Activated naive CD4-positive, alpha-beta T cell treated with anti-CD3 and anti-CD28 coated beads, Interleukin-2, amount 10 ng/mL, durations not matched to agents 7 days and 5 days (primary cell): ENCODE measurements at regions not wholly inside any gene's neighbourhood (a gene's known extent, or its start where the extent isn't known, plus 50 kb on each side); places are given as distances from the start of the nearest gene placed in this dataset.

ENCODE experiments used
- CTCF ChIA-PET: fragments of 350-600 bp; sonication (Branson Sonifier 250); formaldehyde crosslinking; loops from one replicate; lab custom pipeline; 2021; ENCODE audit warnings: antibody characterized with exemption; lab: Charles Lee
- DNase-seq: peaks from one replicate; pipeline ENCODE4 v3.0.0-alpha.2; 2020
- H3K27ac Mint-ChIP-seq: one replicate; pipeline ENCODE4 v1.8.0; 2021; ENCODE audit warnings: mild to moderate bottlenecking, moderate library complexity, mixed read lengths
- H3K27me3 Mint-ChIP-seq: one replicate; pipeline ENCODE4 v1.8.0; 2021; ENCODE audit warnings: mild to moderate bottlenecking, mixed read lengths
- H3K36me3 Mint-ChIP-seq: one replicate; pipeline ENCODE4 v1.8.0; 2021; ENCODE audit warnings: mixed read lengths
- H3K4me1 Mint-ChIP-seq: one replicate; pipeline ENCODE4 v1.8.0; 2021; ENCODE audit warnings: mixed read lengths
- H3K4me3 Mint-ChIP-seq: one replicate; pipeline ENCODE4 v1.8.0; 2021; ENCODE audit warnings: mild to moderate bottlenecking, moderate library complexity, mixed read lengths
- H3K9me3 Mint-ChIP-seq: one replicate; pipeline ENCODE4 v1.8.0; 2021; ENCODE audit warnings: mixed read lengths

GRCh38 chr5:110918683-110919082, 152.8 kb upstream of the TSLP start:
- CTCF ChIA-PET: no interaction called here
- H3K27ac Mint-ChIP-seq: no peak overlapping the region
- no peaks in the 10 kb centered on the region for H3K36me3 Mint-ChIP-seq
- no peaks in the 10 kb centered on the region for H3K4me1 Mint-ChIP-seq
- no peaks in the 10 kb centered on the region for H3K27me3 Mint-ChIP-seq
- no peaks in the 10 kb centered on the region for H3K9me3 Mint-ChIP-seq
- DNase-seq: no peak
- no peak overlapping the region for H3K4me3 Mint-ChIP-seq

- Mint-ChIP-seq H3K36me3 (no peaks in the 10 kb centered on the region), H3K27ac (no peak overlapping the region), H3K27me3 (no peaks in the 10 kb centered on the region), H3K4me1 (no peaks in the 10 kb centered on the region), H3K9me3 (no peaks in the 10 kb centered on the region), H3K4me3 (no peak overlapping the region)
- CTCF ChIA-PET: no interaction called here
- no peak for DNase-seq
Measured at GRCh38 chr5:110923971-110924370, 147.5 kb upstream of the TSLP start.

- no peak overlapping the region for H3K27ac Mint-ChIP-seq
- no peak for DNase-seq
- no peaks in the 10 kb centered on the region for H3K4me1 Mint-ChIP-seq
Measured at GRCh38 chr5:110925398-110925797, 146.1 kb upstream of the TSLP start.

GRCh38 chr5:110925916-110926315, 145.6 kb upstream of the TSLP start:
- H3K27ac Mint-ChIP-seq: no peak overlapping the region
- H3K27me3 Mint-ChIP-seq: no peaks in the 10 kb centered on the region
- H3K36me3 Mint-ChIP-seq: no peaks in the 10 kb centered on the region
- no peaks in the 10 kb centered on the region for H3K4me1 Mint-ChIP-seq
- CTCF ChIA-PET: no interaction called here
- H3K9me3 Mint-ChIP-seq: no peaks in the 10 kb centered on the region
- H3K4me3 Mint-ChIP-seq: no peak overlapping the region
- DNase-seq: no peak

More at GRCh38 chr5:110925398-110925797, 146.1 kb upstream of the TSLP start:
- H3K36me3 Mint-ChIP-seq: no peaks in the 10 kb centered on the region
- no peaks in the 10 kb centered on the region for H3K9me3 Mint-ChIP-seq
- CTCF ChIA-PET: no interaction called here
- H3K4me3 Mint-ChIP-seq: no peak overlapping the region
- no peaks in the 10 kb centered on the region for H3K27me3 Mint-ChIP-seq

GRCh38 chr5:110932755-110933488, 138.6 kb upstream of the TSLP start:
- H3K27ac Mint-ChIP-seq: no peak overlapping the region
- CTCF ChIA-PET: no interaction called here

GRCh38 chr5:110940136-110940535, 131.4 kb upstream of the TSLP start:
- Mint-ChIP-seq H3K4me1 (no peaks in the 10 kb centered on the region), H3K36me3 (no peaks in the 10 kb centered on the region), H3K27ac (no peak overlapping the region), H3K4me3 (no peak overlapping the region), H3K9me3 (no peaks in the 10 kb centered on the region), H3K27me3 (no peaks in the 10 kb centered on the region)
- CTCF ChIA-PET: no interaction called here
- DNase-seq: no peak

More at GRCh38 chr5:110932755-110933488, 138.6 kb upstream of the TSLP start:
- no peak overlapping the region for H3K4me3 Mint-ChIP-seq
- H3K27me3 Mint-ChIP-seq: no peaks in the 10 kb centered on the region
- DNase-seq: no peak
- no peaks in the 10 kb centered on the region for H3K4me1 Mint-ChIP-seq
- H3K9me3 Mint-ChIP-seq: no peaks in the 10 kb centered on the region
- H3K36me3 Mint-ChIP-seq: no peaks in the 10 kb centered on the region

GRCh38 chr5:110945874-110946436, 125.6 kb upstream of the TSLP start:
- Mint-ChIP-seq H3K4me3 (no peak overlapping the region), H3K27ac (no peak overlapping the region), H3K4me1 (no peaks in the 10 kb centered on the region), H3K9me3 (peaks cover 1% of the 10 kb centered on the region), H3K27me3 (no peaks in the 10 kb centered on the region), H3K36me3 (no peaks in the 10 kb centered on the region)
- DNase-seq: no peak
- CTCF ChIA-PET: no interaction called here

GRCh38 chr5:110951373-110951791, 120.1 kb upstream of the TSLP start:
- H3K36me3 Mint-ChIP-seq: no peaks in the 10 kb centered on the region
- no peaks in the 10 kb centered on the region for H3K27me3 Mint-ChIP-seq
- no peaks in the 10 kb centered on the region for H3K4me1 Mint-ChIP-seq
- CTCF ChIA-PET: no interaction called here
- H3K4me3 Mint-ChIP-seq: no peak overlapping the region
- H3K9me3 Mint-ChIP-seq: peaks cover 2% of the 10 kb centered on the region
- no peak for DNase-seq
- H3K27ac Mint-ChIP-seq: no peak overlapping the region

- no peaks in the 10 kb centered on the region for H3K36me3 Mint-ChIP-seq
- H3K4me1 Mint-ChIP-seq: no peaks in the 10 kb centered on the region
- no peaks in the 10 kb centered on the region for H3K9me3 Mint-ChIP-seq
- DNase-seq: no peak
- no peaks in the 10 kb centered on the region for H3K27me3 Mint-ChIP-seq
- no peak overlapping the region for H3K27ac Mint-ChIP-seq
- no peak overlapping the region for H3K4me3 Mint-ChIP-seq
- CTCF ChIA-PET: no interaction called here
Measured at GRCh38 chr5:110956280-110956912, 115.1 kb upstream of the TSLP start.

- no peak overlapping the region for H3K4me3 Mint-ChIP-seq
- no peaks in the 10 kb centered on the region for H3K36me3 Mint-ChIP-seq
- CTCF ChIA-PET: no interaction called here
- no peaks in the 10 kb centered on the region for H3K4me1 Mint-ChIP-seq
- no peaks in the 10 kb centered on the region for H3K9me3 Mint-ChIP-seq
- no peak for DNase-seq
- no peaks in the 10 kb centered on the region for H3K27me3 Mint-ChIP-seq
- H3K27ac Mint-ChIP-seq: no peak overlapping the region
Measured at GRCh38 chr5:110956913-110957813, 114.3 kb upstream of the TSLP start.

GRCh38 chr5:110957934-110958333, 113.6 kb upstream of the TSLP start:
- H3K27ac Mint-ChIP-seq: no peak overlapping the region
- no peaks in the 10 kb centered on the region for H3K4me1 Mint-ChIP-seq
- H3K27me3 Mint-ChIP-seq: no peaks in the 10 kb centered on the region
- no peak overlapping the region for H3K4me3 Mint-ChIP-seq
- no peaks in the 10 kb centered on the region for H3K9me3 Mint-ChIP-seq
- CTCF ChIA-PET: no interaction called here
- DNase-seq: no peak
- no peaks in the 10 kb centered on the region for H3K36me3 Mint-ChIP-seq

GRCh38 chr5:110963495-110963894, 108.0 kb upstream of the TSLP start:
- Mint-ChIP-seq H3K9me3 (no peaks in the 10 kb centered on the region), H3K4me1 (no peaks in the 10 kb centered on the region), H3K27ac (no peak overlapping the region), H3K27me3 (no peaks in the 10 kb centered on the region), H3K4me3 (no peak overlapping the region), H3K36me3 (no peaks in the 10 kb centered on the region)
- CTCF ChIA-PET: no interaction called here
- no peak for DNase-seq

- H3K27ac Mint-ChIP-seq: no peak overlapping the region
Measured at GRCh38 chr5:110965773-110966581, 105.5 kb upstream of the TSLP start.

More at GRCh38 chr5:110965773-110966581, 105.5 kb upstream of the TSLP start:
- Mint-ChIP-seq H3K4me3 (no peak overlapping the region), H3K36me3 (no peaks in the 10 kb centered on the region), H3K9me3 (no peaks in the 10 kb centered on the region), H3K27me3 (no peaks in the 10 kb centered on the region), H3K4me1 (no peaks in the 10 kb centered on the region)
- CTCF ChIA-PET: no interaction called here
- DNase-seq: no peak
